Lung (tissue), 11 donors: ENCODE measurements at regions not wholly inside any gene's neighbourhood (a gene's known extent, or its start where the extent isn't known, plus 50 kb on each side); places are given as distances from the start of the nearest gene placed in this dataset.
A peak's percentile ranks its signal among the peaks of the same experiment; 100 is the strongest.
"Not testable (repeated sequence)": the region's sequence is repeated elsewhere in the genome, so short reads cannot be mapped to it uniquely, and the experiment has no call there.

ENCODE experiments used
- ATAC-seq: fragments of 200-7000 bp; cut with Tn5 transposase; one replicate; pipeline ENCODE4 v1.9.1; 2020; ENCODE audit warnings: moderate number of reproducible peaks; ENCODE audit not compliant: insufficient read depth, low FRiP score
- DNase-seq, 3 donors: peaks; one replicate each; pipeline ENCODE4 v3.0.0-alpha.2; 2013 to 2017
- H3K27ac ChIP-seq, 2 donors: one replicate each; pipeline ENCODE4 v1.5.1; 2013; ENCODE audit warnings: mild to moderate bottlenecking in 2 of 2, moderate library complexity in 2 of 2, control low read depth in 1 of 2, inconsistent platforms in 1 of 2, low read depth in 1 of 2, low read length in 1 of 2
- H3K27me3 ChIP-seq, 3 donors: one replicate each; pipeline ENCODE4 v1.5.1; 2013; ENCODE audit warnings: low read length in 2 of 3; ENCODE audit not compliant: control insufficient read depth in 3 of 3, insufficient read depth in 3 of 3
- H3K36me3 ChIP-seq, 4 donors: one replicate each; pipeline ENCODE4 v1.5.1; 2013; ENCODE audit warnings: low read length in 4 of 4, mild to moderate bottlenecking in 1 of 4, moderate library complexity in 1 of 4; ENCODE audit not compliant: control insufficient read depth in 4 of 4, insufficient read depth in 4 of 4
- H3K4me1 ChIP-seq, 5 donors: one replicate each; pipeline ENCODE4 v1.5.1; 2013; ENCODE audit warnings: low read length in 5 of 5, mild to moderate bottlenecking in 2 of 5, moderate library complexity in 1 of 5; ENCODE audit not compliant: control insufficient read depth in 5 of 5, insufficient read depth in 5 of 5
- H3K4me3 ChIP-seq: one replicate; pipeline ENCODE4 v1.5.1; 2013; ENCODE audit warnings: mild to moderate bottlenecking, control low read depth, moderate library complexity
- H3K9ac ChIP-seq, 2 donors: one replicate each; pipeline ENCODE4 v1.5.1; 2013; ENCODE audit warnings: low read length in 2 of 2, control low read depth in 1 of 2; ENCODE audit not compliant: insufficient read depth in 1 of 2
- H3K9me3 ChIP-seq, 4 donors: one replicate each; pipeline ENCODE4 v1.5.1; 2013; ENCODE audit warnings: low read length in 3 of 4, mild to moderate bottlenecking in 1 of 4, moderate library complexity in 1 of 4; ENCODE audit not compliant: control insufficient read depth in 4 of 4, insufficient read depth in 3 of 4
- CTCF ChIP-seq: IDR thresholded peaks from 2 replicates; pipeline ENCODE4 v1.5.1; 2012; ENCODE audit warnings: mild to moderate bottlenecking; ENCODE audit errors: control extremely low read depth, extremely low read depth
- WGBS, 2 donors: extraction: QIAGEN DNeasy Blood & Tissue Kit; methylation state at CpG; one replicate each; pipeline ENCODE4 v1.1.7; 2013; 5-methylcytosine and 5-hydroxymethylcytosine counted together
- donor health status: control.
- donor health status: control.
- donor health status: Bipolar disorder and iron deficiency.
- donor health status: healthy.
- donor health status: DM: yes; HTN: yes; CAD: no.

DNA sequence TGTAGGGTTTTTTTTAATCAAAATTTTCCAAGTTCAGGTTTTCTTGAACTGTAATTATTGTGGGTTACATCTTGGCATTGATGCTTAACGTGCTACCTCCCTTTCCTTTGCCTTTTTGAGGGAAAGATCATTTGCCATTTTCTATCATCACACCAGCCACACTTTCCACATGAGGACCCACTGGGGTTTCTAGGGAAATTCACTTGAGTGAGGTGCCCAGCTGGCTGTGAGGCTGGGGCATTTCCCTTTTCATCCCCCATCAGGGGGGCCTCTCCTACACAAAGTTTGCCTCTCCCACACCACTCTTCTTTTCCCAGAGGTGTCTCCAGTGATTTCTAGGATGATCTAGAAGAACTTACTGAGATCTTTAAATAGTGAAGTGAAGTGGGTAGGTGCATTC lies 335.7 kb downstream of the BMP4 start:
- H3K36me3 ChIP-seq = no peaks in the 10 kb centered on the region
- WGBS, 2 donors = 69 to 78% methylated on average over 1 of the region's 1 CpG
- no peak for TF ChIP-seq CTCF

GRCh38 chr14:53620317-53620716 lies 336.3 kb downstream of the BMP4 start:
- Histone ChIP-seq H3K36me3 (no peaks in the 10 kb centered on the region), H3K9ac (no peak overlapping the region), H3K9me3 (no peaks in the 10 kb centered on the region), H3K4me1 (peaks cover 0 to 9% (median 2%) of the 10 kb centered on the region in 5 donors), H3K4me3 (no peak overlapping the region), H3K27ac (no peak overlapping the region), H3K27me3 (no peaks in the 10 kb centered on the region)
- no peak for DNase-seq
- ATAC-seq = no peak
- no peak for TF ChIP-seq CTCF
- 66 to 77% methylated on average over 2 of the region's 2 CpGs for WGBS, 2 donors

More for the DNA sequence above, 335.7 kb downstream of the BMP4 start:
- Histone ChIP-seq H3K4me1 (peaks cover 0 to 9% (median 2%) of the 10 kb centered on the region in 5 donors), H3K4me3 (no peak overlapping the region), H3K27me3 (no peaks in the 10 kb centered on the region), H3K27ac (no peak overlapping the region), H3K9me3 (no peaks in the 10 kb centered on the region), H3K9ac (no peak overlapping the region)
- DNase-seq (no peak), ATAC-seq (no peak)

DNA sequence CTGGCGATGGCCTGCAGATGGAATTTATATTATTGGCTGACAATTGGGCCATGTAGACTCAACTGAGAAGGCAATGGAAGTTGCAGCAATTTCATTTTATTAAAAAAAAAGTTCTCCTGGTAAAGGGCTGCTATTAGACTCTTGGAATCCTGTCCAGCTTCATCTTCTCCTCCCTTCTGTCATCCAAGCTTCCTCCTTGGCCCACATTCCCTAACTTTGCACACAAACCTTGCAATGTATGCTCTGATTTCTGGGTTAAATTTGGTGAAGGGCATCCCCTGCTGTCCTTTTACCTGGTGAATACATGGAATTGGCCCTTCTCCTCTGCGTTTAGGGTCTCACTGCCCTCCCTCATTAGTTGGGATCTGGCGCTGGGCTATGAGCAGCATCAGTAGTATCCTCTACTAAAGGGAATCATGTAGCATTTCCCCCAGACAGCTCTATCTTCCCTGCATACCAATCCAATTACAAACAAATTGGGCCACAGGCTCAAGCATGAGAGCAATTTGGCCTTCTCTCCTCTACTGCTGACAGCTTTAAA lies 336.9 kb downstream of the BMP4 start:
- no peaks in the 10 kb centered on the region for H3K36me3 ChIP-seq

DNA sequence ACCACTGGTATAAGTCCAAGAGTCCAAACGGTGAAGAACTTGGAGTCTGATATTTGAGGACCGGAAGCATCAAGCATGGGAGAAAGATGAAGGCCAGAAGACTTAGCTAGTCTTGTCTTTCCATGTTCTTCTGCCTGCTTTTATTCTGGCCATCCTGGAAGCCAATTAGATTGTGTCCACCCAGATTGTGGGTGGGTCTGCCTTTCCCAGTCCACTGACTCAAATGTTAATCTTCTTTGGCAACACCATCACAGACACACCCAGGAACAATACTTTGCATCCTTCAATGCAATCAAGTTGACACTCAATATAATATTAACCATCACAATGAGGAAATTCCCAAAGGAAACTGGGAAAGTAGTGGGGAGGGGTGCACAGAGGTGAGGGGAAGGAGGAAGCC lies 340.1 kb downstream of the BMP4 start:
- H3K27ac ChIP-seq, H3K36me3 ChIP-seq, H3K9ac ChIP-seq, ATAC-seq, H3K9me3 ChIP-seq, H3K27me3 ChIP-seq, DNase-seq, H3K4me3 ChIP-seq, H3K4me1 ChIP-seq: not testable (repeated sequence)
- WGBS, 2 donors = 90 to 93% methylated on average over 2 of the region's 2 CpGs

More for the DNA sequence above, 336.9 kb downstream of the BMP4 start:
- ATAC-seq (no peak), DNase-seq (peak in 2 of 3 donors; percentile 35 to 51)
- Histone ChIP-seq H3K9ac (no peak overlapping the region), H3K27me3 (no peaks in the 10 kb centered on the region), H3K9me3 (no peaks in the 10 kb centered on the region), H3K4me1 (peaks cover 0 to 9% (median 2%) of the 10 kb centered on the region in 5 donors), H3K27ac (peak overlapping the region in 1 of 2 donors; percentile 31), H3K4me3 (no peak overlapping the region)
- 80 to 87% methylated on average over 3 of the region's 3 CpGs for WGBS, 2 donors
- TF ChIP-seq CTCF = no peak
